ENCODE measurements at regions not wholly inside any gene's neighbourhood (a gene's known extent, or its start where the extent isn't known, plus 50 kb on each side); places are given as distances from the start of the nearest gene placed in this dataset.
"Not testable (repeated sequence)": the region's sequence is repeated elsewhere in the genome, so short reads cannot be mapped to it uniquely, and the experiment has no call there.

- DNase-seq = no peak
- in situ Hi-C loops (cut with MboI) = no loop called here
- H3K27ac ChIP-seq = no peak overlapping the region
Observed at GRCh38 chr12:128025589-128026245, 241.3 kb upstream of the TMEM132C start.

GRCh38 chr12:128026696-128027574, 240.0 kb upstream of the TMEM132C start:
- H3K4me3 ChIP-seq = no peak overlapping the region
- no peak for TF ChIP-seq EZH2phosphoT487 (IDR thresholded peaks at IDR 0.05; ENCODE audit: insufficient read depth, low read depth)
- no peak for TF ChIP-seq EZH2 (IDR thresholded peaks at IDR 0.05; ENCODE audit: insufficient read depth, poor library complexity, severe bottlenecking)
- H2AFZ ChIP-seq = no peak overlapping the region
- 14 to 17% methylated on average over 6 of the region's 6 CpGs for WGBS, 2 experiments (ENCODE audit: low coverage in 1 of 2, low lambda C conversion rate in 2 of 2, missing lambda C conversion rate in 2 of 2)
- no peaks in the 10 kb centered on the region for H3K9me3 ChIP-seq (ENCODE audit: low read depth)
- H3K79me2 ChIP-seq (ENCODE audit: insufficient read depth) = no peaks in the 10 kb centered on the region
- H3K36me3 ChIP-seq (ENCODE audit: low read depth) = no peaks in the 10 kb centered on the region
- H3K9me2 ChIP-seq (ENCODE audit: insufficient read depth) = no peaks in the 10 kb centered on the region
- H3K4me2 ChIP-seq (ENCODE audit: unreplicated experiment) = no peak overlapping the region
- H3F3A ChIP-seq (ENCODE audit: insufficient read depth) = no peaks in the 10 kb centered on the region
- H3K4me1 ChIP-seq (ENCODE audit: insufficient read depth) = no peaks in the 10 kb centered on the region
- in situ Hi-C loops (cut with MboI) = no loop called here
- DNase-seq = no peak
- no peak overlapping the region for H3K9ac ChIP-seq
- H4K20me1 ChIP-seq (ENCODE audit: insufficient read depth) = no peaks in the 10 kb centered on the region
- no peak overlapping the region for H3K27ac ChIP-seq
- no peaks in the 10 kb centered on the region for H3K27me3 ChIP-seq (replicated peaks; ENCODE audit: insufficient read depth)

More at GRCh38 chr12:128025589-128026245, 241.3 kb upstream of the TMEM132C start:
- Histone ChIP-seq H3K4me1 (ENCODE audit: insufficient read depth) (no peaks in the 10 kb centered on the region), H3K4me2 (ENCODE audit: unreplicated experiment) (no peak overlapping the region), H3K4me3 (no peak overlapping the region), H3K79me2 (ENCODE audit: insufficient read depth) (no peaks in the 10 kb centered on the region), H3K9me3 (ENCODE audit: low read depth) (no peaks in the 10 kb centered on the region), H3K9ac (no peak overlapping the region), H3K36me3 (ENCODE audit: low read depth) (no peaks in the 10 kb centered on the region), H4K20me1 (ENCODE audit: insufficient read depth) (no peaks in the 10 kb centered on the region), H3K9me2 (ENCODE audit: insufficient read depth) (no peaks in the 10 kb centered on the region), H2AFZ (no peak overlapping the region), H3F3A (ENCODE audit: insufficient read depth) (no peaks in the 10 kb centered on the region), H3K27me3 (replicated peaks; ENCODE audit: insufficient read depth) (no peaks in the 10 kb centered on the region)
- WGBS, 2 experiments (ENCODE audit: low coverage in 1 of 2, low lambda C conversion rate in 2 of 2, missing lambda C conversion rate in 2 of 2) = 20 to 22% methylated on average over 9 of the region's 9 CpGs
- TF ChIP-seq EZH2 (IDR thresholded peaks at IDR 0.05; ENCODE audit: insufficient read depth, poor library complexity, severe bottlenecking) (no peak), EZH2phosphoT487 (IDR thresholded peaks at IDR 0.05; ENCODE audit: insufficient read depth, low read depth) (no peak)

- Histone ChIP-seq H3K27ac (no peak overlapping the region), H4K20me1 (ENCODE audit: insufficient read depth) (no peaks in the 10 kb centered on the region), H3K9me3 (ENCODE audit: low read depth) (no peaks in the 10 kb centered on the region), H3K27me3 (replicated peaks; ENCODE audit: insufficient read depth) (no peaks in the 10 kb centered on the region), H3K4me3 (no peak overlapping the region), H2AFZ (no peak overlapping the region), H3K4me2 (ENCODE audit: unreplicated experiment) (no peak overlapping the region), H3F3A (ENCODE audit: insufficient read depth) (no peaks in the 10 kb centered on the region), H3K79me2 (ENCODE audit: insufficient read depth) (no peaks in the 10 kb centered on the region), H3K9ac (no peak overlapping the region), H3K9me2 (ENCODE audit: insufficient read depth) (no peaks in the 10 kb centered on the region), H3K36me3 (ENCODE audit: low read depth) (no peaks in the 10 kb centered on the region), H3K4me1 (ENCODE audit: insufficient read depth) (no peaks in the 10 kb centered on the region)
- no peak for DNase-seq
- TF ChIP-seq EZH2 (IDR thresholded peaks at IDR 0.05; ENCODE audit: insufficient read depth, poor library complexity, severe bottlenecking) (no peak), EZH2phosphoT487 (IDR thresholded peaks at IDR 0.05; ENCODE audit: insufficient read depth, low read depth) (no peak)
- whole genome bisulfite sequencing, 2 experiments (ENCODE audit: low coverage in 1 of 2, low lambda C conversion rate in 2 of 2, missing lambda C conversion rate in 2 of 2) = 5 to 8% methylated on average over 2 of the region's 2 CpGs
- in situ Hi-C loops (cut with MboI) = no loop called here
Observed at GRCh38 chr12:128033473-128033872, 233.5 kb upstream of the TMEM132C start.

GRCh38 chr12:128040971-128041370, 226.0 kb upstream of the TMEM132C start:
- Histone ChIP-seq H3K4me3 (no peak overlapping the region), H3K4me2 (ENCODE audit: unreplicated experiment) (no peak overlapping the region), H3K27ac (no peak overlapping the region), H3K79me2 (ENCODE audit: insufficient read depth) (no peaks in the 10 kb centered on the region), H3K36me3 (ENCODE audit: low read depth) (no peaks in the 10 kb centered on the region), H3F3A (ENCODE audit: insufficient read depth) (no peaks in the 10 kb centered on the region), H3K27me3 (replicated peaks; ENCODE audit: insufficient read depth) (no peaks in the 10 kb centered on the region), H3K9ac (no peak overlapping the region), H3K9me3 (ENCODE audit: low read depth) (no peaks in the 10 kb centered on the region), H3K9me2 (ENCODE audit: insufficient read depth) (no peaks in the 10 kb centered on the region), H4K20me1 (ENCODE audit: insufficient read depth) (no peaks in the 10 kb centered on the region), H2AFZ (no peak overlapping the region), H3K4me1 (ENCODE audit: insufficient read depth) (no peaks in the 10 kb centered on the region)
- in situ Hi-C loops (cut with MboI) = no loop called here
- TF ChIP-seq EZH2phosphoT487 (IDR thresholded peaks at IDR 0.05; ENCODE audit: insufficient read depth, low read depth) (no peak), EZH2 (IDR thresholded peaks at IDR 0.05; ENCODE audit: insufficient read depth, poor library complexity, severe bottlenecking) (no peak)
- 38 to 54% methylated on average over 4 of the region's 4 CpGs for WGBS, 2 experiments (ENCODE audit: low coverage in 1 of 2, low lambda C conversion rate in 2 of 2, missing lambda C conversion rate in 2 of 2)
- DNase-seq = no peak

GRCh38 chr12:128042283-128042682, 224.7 kb upstream of the TMEM132C start:
- H2AFZ ChIP-seq; H3K4me2 ChIP-seq (ENCODE audit: unreplicated experiment); H3K27me3 ChIP-seq (replicated peaks; ENCODE audit: insufficient read depth); H3K9ac ChIP-seq; DNase-seq; H3K9me2 ChIP-seq (ENCODE audit: insufficient read depth); H3K4me3 ChIP-seq; in situ Hi-C loops (cut with MboI); H3K79me2 ChIP-seq (ENCODE audit: insufficient read depth); H3K36me3 ChIP-seq (ENCODE audit: low read depth); H3F3A ChIP-seq (ENCODE audit: insufficient read depth); H3K27ac ChIP-seq; H4K20me1 ChIP-seq (ENCODE audit: insufficient read depth); H3K9me3 ChIP-seq (ENCODE audit: low read depth); H3K4me1 ChIP-seq (ENCODE audit: insufficient read depth): not testable (repeated sequence)
- 65 to 67% methylated on average over 6 to 10 of the region's 10 CpGs for WGBS, 2 experiments (ENCODE audit: low coverage in 1 of 2, low lambda C conversion rate in 2 of 2, missing lambda C conversion rate in 2 of 2)

Measured in GM23248 (cell line).